ENCODE measurements at regions not wholly inside any gene's neighbourhood (a gene's known extent, or its start where the extent isn't known, plus 50 kb on each side); places are given as distances from the start of the nearest gene placed in this dataset.

GRCh38 chr4:122203407-122203806, 51.3 kb downstream of the BLTP1 start:
- TF ChIP-seq POLR2A (IDR thresholded peaks at IDR 0.05) (no peak), CTCF (IDR thresholded peaks at IDR 0.05) (no peak), EP300 (IDR thresholded peaks at IDR 0.05) (no peak)
- WGBS, 3 donors, result 96 to 97% (median 96%) methylated on average over 1 of the region's 1 CpG
- no peak overlapping the region for H3K27ac ChIP-seq
- H3K36me3 ChIP-seq, result no peaks in the 10 kb centered on the region
- H3K27me3 ChIP-seq, result no peaks in the 10 kb centered on the region
- H3K9me3 ChIP-seq, result no peaks in the 10 kb centered on the region
- no peaks in the 10 kb centered on the region for H3K4me1 ChIP-seq (ENCODE audit: insufficient read depth)
- intact Hi-C loops (cut with DNase I), result no loop called here
- no peak overlapping the region for H3K4me3 ChIP-seq
- no peak for DNase-seq

- intact Hi-C loops (cut with DNase I), result no loop called here
- Histone ChIP-seq H3K27me3 (no peaks in the 10 kb centered on the region), H3K4me1 (ENCODE audit: insufficient read depth) (no peaks in the 10 kb centered on the region), H3K36me3 (no peaks in the 10 kb centered on the region), H3K9me3 (no peaks in the 10 kb centered on the region), H3K27ac (no peak overlapping the region), H3K4me3 (no peak overlapping the region)
- DNase-seq, result no peak
- TF ChIP-seq CTCF (IDR thresholded peaks at IDR 0.05), result no peak
- no peak for TF ChIP-seq POLR2A (IDR thresholded peaks at IDR 0.05)
- no peak for TF ChIP-seq EP300 (IDR thresholded peaks at IDR 0.05)
- WGBS, 3 donors, result 65 to 76% (median 74%) methylated on average over 1 of the region's 1 CpG
Observed at GRCh38 chr4:122205687-122206086, 53.6 kb downstream of the BLTP1 start.

GRCh38 chr4:122212880-122213279, 60.7 kb downstream of the BLTP1 start:
- TF ChIP-seq CTCF (IDR thresholded peaks at IDR 0.05) (no peak), POLR2A (IDR thresholded peaks at IDR 0.05) (no peak), EP300 (IDR thresholded peaks at IDR 0.05) (no peak)
- H3K27me3 ChIP-seq, result no peaks in the 10 kb centered on the region
- DNase-seq, result no peak
- no peaks in the 10 kb centered on the region for H3K4me1 ChIP-seq (ENCODE audit: insufficient read depth)
- no peak overlapping the region for H3K27ac ChIP-seq
- 93 to 99% (median 94%) methylated on average over 3 of the region's 3 CpGs for WGBS, 3 donors
- intact Hi-C loops (cut with DNase I), result no loop called here
- H3K36me3 ChIP-seq, result no peaks in the 10 kb centered on the region
- no peak overlapping the region for H3K4me3 ChIP-seq
- no peaks in the 10 kb centered on the region for H3K9me3 ChIP-seq

GRCh38 chr4:122218762-122219161, 66.6 kb downstream of the BLTP1 start:
- TF ChIP-seq EP300 (IDR thresholded peaks at IDR 0.05), result no peak
- no peak for TF ChIP-seq CTCF (IDR thresholded peaks at IDR 0.05)
- no peak for TF ChIP-seq POLR2A (IDR thresholded peaks at IDR 0.05)
- intact Hi-C loops (cut with DNase I), result no loop called here
- H3K9me3 ChIP-seq, result no peaks in the 10 kb centered on the region
- no peaks in the 10 kb centered on the region for H3K36me3 ChIP-seq
- WGBS, 3 donors, result 49 to 57% (median 49%) methylated on average over 1 of the region's 1 CpG
- H3K4me1 ChIP-seq (ENCODE audit: insufficient read depth), result no peaks in the 10 kb centered on the region
- H3K27me3 ChIP-seq, result no peaks in the 10 kb centered on the region
- no peak overlapping the region for H3K27ac ChIP-seq
- no peak for DNase-seq
- H3K4me3 ChIP-seq, result no peak overlapping the region

GRCh38 chr4:122219356-122219755, 67.2 kb downstream of the BLTP1 start:
- 85 to 91% (median 87%) methylated on average over 2 of the region's 2 CpGs for WGBS, 3 donors
- intact Hi-C loops (cut with DNase I), result no loop called here
- Histone ChIP-seq H3K27me3 (no peaks in the 10 kb centered on the region), H3K4me3 (no peak overlapping the region), H3K36me3 (no peaks in the 10 kb centered on the region), H3K27ac (no peak overlapping the region), H3K9me3 (no peaks in the 10 kb centered on the region), H3K4me1 (ENCODE audit: insufficient read depth) (no peaks in the 10 kb centered on the region)
- DNase-seq, result no peak
- TF ChIP-seq EP300 (IDR thresholded peaks at IDR 0.05) (no peak), POLR2A (IDR thresholded peaks at IDR 0.05) (no peak), CTCF (IDR thresholded peaks at IDR 0.05) (no peak)
